Fibroblast of the aortic adventitia (primary cell): ENCODE measurements at regions not wholly inside any gene's neighbourhood (a gene's known extent, or its start where the extent isn't known, plus 50 kb on each side); places are given as distances from the start of the nearest gene placed in this dataset. TPM values are rescaled to one million over a fixed set of nuclear protein-coding genes. Genes with fewer than 3 reads are reported as not detected.

Experiments used
- DNase-seq: peaks from one replicate; pipeline ENCODE4 v3.0.0-alpha.2; 2010; ENCODE audit warnings: low read depth
- H3K4me3 ChIP-seq: 2 replicates; pipeline ENCODE4 v1.5.1; 2011; ENCODE audit warnings: low read depth, mild to moderate bottlenecking, control low read depth, low read length, moderate library complexity
- small RNA-seq: library from RNA; depleted of rRNA; stranded (forward); fragments of <200 nt; gene quantifications from one replicate; pipeline ENCODE3, GENCODE V24; 2012
- TF ChIP-seq, protein P1 (sequence below): IDR thresholded peaks from 2 replicates; pipeline ENCODE4 v1.5.1; 2011; ENCODE audit warnings: mild to moderate bottlenecking, low read length, control low read depth, inconsistent platforms; ENCODE audit not compliant: insufficient read depth

GRCh38 chr20:40967700-40968099 lies 60.9 kb upstream of the TOP1 start:
- H3K4me3 ChIP-seq, result no peak overlapping the region
- no peak for DNase-seq
- TF ChIP-seq, protein P1, sequence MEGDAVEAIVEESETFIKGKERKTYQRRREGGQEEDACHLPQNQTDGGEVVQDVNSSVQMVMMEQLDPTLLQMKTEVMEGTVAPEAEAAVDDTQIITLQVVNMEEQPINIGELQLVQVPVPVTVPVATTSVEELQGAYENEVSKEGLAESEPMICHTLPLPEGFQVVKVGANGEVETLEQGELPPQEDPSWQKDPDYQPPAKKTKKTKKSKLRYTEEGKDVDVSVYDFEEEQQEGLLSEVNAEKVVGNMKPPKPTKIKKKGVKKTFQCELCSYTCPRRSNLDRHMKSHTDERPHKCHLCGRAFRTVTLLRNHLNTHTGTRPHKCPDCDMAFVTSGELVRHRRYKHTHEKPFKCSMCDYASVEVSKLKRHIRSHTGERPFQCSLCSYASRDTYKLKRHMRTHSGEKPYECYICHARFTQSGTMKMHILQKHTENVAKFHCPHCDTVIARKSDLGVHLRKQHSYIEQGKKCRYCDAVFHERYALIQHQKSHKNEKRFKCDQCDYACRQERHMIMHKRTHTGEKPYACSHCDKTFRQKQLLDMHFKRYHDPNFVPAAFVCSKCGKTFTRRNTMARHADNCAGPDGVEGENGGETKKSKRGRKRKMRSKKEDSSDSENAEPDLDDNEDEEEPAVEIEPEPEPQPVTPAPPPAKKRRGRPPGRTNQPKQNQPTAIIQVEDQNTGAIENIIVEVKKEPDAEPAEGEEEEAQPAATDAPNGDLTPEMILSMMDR, result no peak

GRCh38 chr20:40968816-40969562 lies 59.6 kb upstream of the TOP1 start:
- peak; percentile 74 for DNase-seq
- TF ChIP-seq, protein P1, result peak; percentile 97
- H3K4me3 ChIP-seq, result peak overlapping the region; percentile 55

- TF ChIP-seq, protein P1, result no peak
- DNase-seq, result no peak
- H3K4me3 ChIP-seq, result no peak overlapping the region
These were observed 58.4 kb upstream of the TOP1 start for GRCh38 chr20:40970218-40970617.

- TF ChIP-seq, protein P1, result no peak
- no peak for DNase-seq
- no peak overlapping the region for H3K4me3 ChIP-seq
These were observed 51.4 kb upstream of the TOP1 start for GRCh38 chr20:40977218-40977617.

GRCh38 chr20:40978761-40979160 lies 49.9 kb upstream of the TOP1 start:
- H3K4me3 ChIP-seq, result no peak overlapping the region
- TF ChIP-seq, protein P1, result no peak
- DNase-seq, result no peak

Small RNAs in the stretch of these regions (small RNA-seq; reads per million reads assigned to genes)
- gene RNA5SP484, result not detected
